HEK293 (cell line): ENCODE measurements at regions not wholly inside any gene's neighbourhood (a gene's known extent, or its start where the extent isn't known, plus 50 kb on each side); places are given as distances from the start of the nearest gene placed in this dataset.

Experiments used
- CTCF ChIA-PET: fragments of 350-600 bp; formaldehyde crosslinking; extraction: SDS; loops from one replicate; lab custom pipeline; 2021; ENCODE audit warnings: antibody characterized with exemption; lab: Yijun Ruan, JAX
- POLR2A ChIA-PET: fragments of 300-600 bp; formaldehyde crosslinking; extraction: SDS; loops from one replicate; lab custom pipeline; 2020; ENCODE audit warnings: antibody characterized with exemption, inconsistent platforms; lab: Yijun Ruan, JAX
- H3K27ac ChIP-seq: fragments of 200-500 bp; sonication (Bioruptor generic); 2 replicates; pipeline ENCODE4 v1.5.1; 2014; ENCODE audit warnings: low read depth, low read length, control low read depth, inconsistent platforms; ENCODE audit errors: extremely low read depth
- H3K36me3 ChIP-seq, 2 experiments: fragments of 200-500 bp in 1 of 2; sonication (Bioruptor generic) in 1 of 2; 1 replicate in 1 of 2; 2 replicates in 1 of 2; pipeline ENCODE4 v1.5.1; 2014 to 2017; ENCODE audit warnings: inconsistent platforms in 2 of 2, low read length in 2 of 2; ENCODE audit not compliant: control insufficient read depth in 2 of 2, insufficient read depth in 1 of 2
- H3K4me1 ChIP-seq: fragments of 200-500 bp; sonication (Bioruptor generic); 2 replicates; pipeline ENCODE4 v1.5.1; 2014; ENCODE audit warnings: mild to moderate bottlenecking, low read length, inconsistent platforms; ENCODE audit not compliant: control insufficient read depth, insufficient read depth
- H3K4me3 ChIP-seq: 2 replicates; pipeline ENCODE4 v1.5.1; 2011; ENCODE audit warnings: low read depth, mild to moderate bottlenecking, control low read depth, low read length, moderate library complexity
- H3K9me3 ChIP-seq: fragments of 200-500 bp; sonication (Bioruptor generic); 2 replicates; pipeline ENCODE4 v1.5.1; 2014; ENCODE audit warnings: low read depth, low read length, inconsistent platforms; ENCODE audit not compliant: control insufficient read depth, insufficient read depth
- AEBP2 ChIP-seq: fragments of 450-650 bp; formaldehyde crosslinking; IDR thresholded peaks from 2 replicates; pipeline ENCODE4 v1.5.1; 2016; ENCODE audit warnings: missing biosample characterization, missing genetic modification characterization, borderline replicate concordance
- FEZF1 ChIP-seq: fragments of 450-650 bp; formaldehyde crosslinking; IDR thresholded peaks from 2 replicates; pipeline ENCODE4 v1.5.1; 2016; ENCODE audit warnings: missing biosample characterization, missing genetic modification characterization
- KLF16 ChIP-seq: fragments of 450-650 bp; formaldehyde crosslinking; IDR thresholded peaks from 2 replicates; pipeline ENCODE4 v1.5.1; 2017; ENCODE audit warnings: missing biosample characterization, missing genetic modification characterization
- KLF7 ChIP-seq: fragments of 450-650 bp; formaldehyde crosslinking; IDR thresholded peaks from 2 replicates; pipeline ENCODE4 v1.5.1; 2016; ENCODE audit warnings: missing biosample characterization, missing genetic modification characterization, borderline replicate concordance
- SP3 ChIP-seq: fragments of 450-650 bp; formaldehyde crosslinking; IDR thresholded peaks from 2 replicates; pipeline ENCODE4 v1.5.1; 2016; ENCODE audit warnings: missing biosample characterization, missing genetic modification characterization
- ZBTB26 ChIP-seq: fragments of 450-650 bp; formaldehyde crosslinking; optimal IDR thresholded peaks from 2 replicates; pipeline ENCODE3; 2016; ENCODE audit warnings: missing biosample characterization, mild to moderate bottlenecking, missing genetic modification characterization
- ZFP69B ChIP-seq: fragments of 450-650 bp; formaldehyde crosslinking; IDR thresholded peaks from 2 replicates; pipeline ENCODE4 v1.5.1; 2016; ENCODE audit warnings: missing biosample characterization, missing genetic modification characterization
- ZNF202 ChIP-seq: fragments of 450-650 bp; formaldehyde crosslinking; IDR thresholded peaks from 2 replicates; pipeline ENCODE4 v1.5.1; 2016; ENCODE audit warnings: missing biosample characterization, missing genetic modification characterization, borderline replicate concordance
- ZNF239 ChIP-seq: fragments of 450-650 bp; formaldehyde crosslinking; IDR thresholded peaks from 2 replicates; pipeline ENCODE4 v1.5.1; 2016; ENCODE audit warnings: missing biosample characterization, missing genetic modification characterization
- ZNF248 ChIP-seq: fragments of 450-650 bp; formaldehyde crosslinking; IDR thresholded peaks from 2 replicates; pipeline ENCODE4 v1.5.1; 2017; ENCODE audit warnings: missing biosample characterization, missing genetic modification characterization
- ZNF26 ChIP-seq: fragments of 450-650 bp; formaldehyde crosslinking; IDR thresholded peaks from 2 replicates; pipeline ENCODE4 v1.5.1; 2016; ENCODE audit warnings: missing biosample characterization, missing genetic modification characterization
- ZNF280D ChIP-seq: fragments of 450-650 bp; formaldehyde crosslinking; IDR thresholded peaks from 2 replicates; pipeline ENCODE4 v1.5.1; 2016; ENCODE audit warnings: missing biosample characterization, missing genetic modification characterization
- ZNF391 ChIP-seq: fragments of 450-650 bp; formaldehyde crosslinking; IDR thresholded peaks from 2 replicates; pipeline ENCODE4 v1.5.1; 2016; ENCODE audit warnings: low read depth, missing biosample characterization, missing genetic modification characterization, borderline replicate concordance
- ZNF48 ChIP-seq: fragments of 450-650 bp; formaldehyde crosslinking; IDR thresholded peaks from 2 replicates; pipeline ENCODE4 v1.5.1; 2016; ENCODE audit warnings: missing biosample characterization, missing genetic modification characterization
- ZNF488 ChIP-seq: fragments of 450-650 bp; formaldehyde crosslinking; IDR thresholded peaks from 2 replicates; pipeline ENCODE4 v1.5.1; 2016; ENCODE audit warnings: missing biosample characterization, missing genetic modification characterization
- ZNF501 ChIP-seq: fragments of 450-650 bp; formaldehyde crosslinking; IDR thresholded peaks from 2 replicates; pipeline ENCODE4 v1.5.1; 2016; ENCODE audit warnings: missing biosample characterization, missing genetic modification characterization
- ZNF544 ChIP-seq: fragments of 450-650 bp; formaldehyde crosslinking; IDR thresholded peaks from 2 replicates; pipeline ENCODE4 v1.5.0; 2017; ENCODE audit warnings: missing biosample characterization, missing genetic modification characterization
- ZNF704 ChIP-seq: fragments of 450-650 bp; formaldehyde crosslinking; IDR thresholded peaks from 2 replicates; pipeline ENCODE4 v1.5.1; 2016; ENCODE audit warnings: missing biosample characterization, missing genetic modification characterization
- ZNF747 ChIP-seq: fragments of 450-650 bp; formaldehyde crosslinking; IDR thresholded peaks from 2 replicates; pipeline ENCODE4 v1.5.1; 2016; ENCODE audit warnings: missing biosample characterization, missing genetic modification characterization
- ZSCAN18 ChIP-seq: fragments of 450-650 bp; formaldehyde crosslinking; IDR thresholded peaks from 2 replicates; pipeline ENCODE4 v1.5.1; 2016; ENCODE audit warnings: missing biosample characterization, missing genetic modification characterization
- TF ChIP-seq, protein P1 (sequence below): fragments of 450-650 bp; IDR thresholded peaks from 2 replicates; pipeline ENCODE4 v1.5.1; 2018; ENCODE audit warnings: missing biosample characterization, missing genetic modification characterization

DNA sequence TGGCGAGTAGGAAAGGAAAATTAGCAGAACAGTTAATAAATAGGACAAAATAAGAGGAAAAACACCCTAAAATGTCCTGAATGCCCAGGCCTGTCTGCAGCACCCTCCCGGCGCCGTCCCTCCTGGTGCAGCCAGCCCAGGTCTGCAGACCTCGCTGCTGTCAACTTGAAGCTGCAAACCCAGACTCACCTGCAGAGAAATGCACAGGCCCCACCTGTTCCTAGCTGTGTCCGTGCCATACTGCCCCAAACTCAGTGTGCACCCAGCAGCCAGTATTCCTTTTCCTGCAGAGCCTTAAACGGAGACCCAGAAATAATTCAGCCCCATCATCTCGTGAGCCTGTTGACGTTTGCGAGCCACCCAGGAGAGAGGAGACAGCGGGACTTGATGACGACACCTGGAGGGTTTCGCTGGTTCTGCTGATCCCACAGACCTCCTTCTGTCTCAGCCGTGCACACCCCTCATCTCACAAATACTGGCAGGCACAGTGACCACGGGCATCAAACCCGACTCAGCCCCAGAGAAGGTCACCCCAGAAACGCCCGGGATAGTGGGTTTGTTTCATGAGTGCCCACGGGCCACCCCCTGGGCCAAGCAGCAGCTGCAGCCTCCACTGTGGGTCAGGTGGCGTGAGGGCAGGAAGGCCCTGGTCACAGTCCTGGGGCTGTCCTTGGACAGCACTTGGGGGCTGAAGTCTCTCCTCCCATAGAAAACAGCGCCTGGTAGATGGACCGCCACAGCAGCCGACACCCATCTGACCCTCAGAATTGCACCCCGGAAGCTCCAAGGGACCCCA is 239.5 kb upstream of the SALL3 start (continued):
- no peak for TF ChIP-seq ZNF202 (tag by site-specific recombination)
- no peak for TF ChIP-seq ZFP69B (tag by site-specific recombination)
- TF ChIP-seq ZBTB26 (tag by site-specific recombination) = no peak
- TF ChIP-seq AEBP2 (tag by site-specific recombination) = no peak

GRCh38 chr18:78740876-78741275 is 238.7 kb upstream of the SALL3 start:
- no peaks in the 10 kb centered on the region for H3K4me1 ChIP-seq
- no peaks in the 10 kb centered on the region for H3K36me3 ChIP-seq
- no peaks in the 10 kb centered on the region for H3K9me3 ChIP-seq
- CTCF ChIA-PET = no interaction called here
- H3K4me3 ChIP-seq = no peak overlapping the region
- no peak overlapping the region for H3K27ac ChIP-seq
- POLR2A ChIA-PET = no interaction called here
- TF ChIP-seq KLF16 (tag by site-specific recombination) (no peak), ZNF248 (no peak), ZNF704 (no peak), ZNF280D (tag by site-specific recombination) (no peak), KLF7 (no peak), ZNF48 (no peak), ZNF488 (tag by site-specific recombination) (no peak), ZNF391 (tag by site-specific recombination) (no peak), FEZF1 (no peak), ZSCAN18 (tag by site-specific recombination) (no peak), ZNF501 (tag by site-specific recombination) (no peak), ZNF239 (tag by site-specific recombination) (no peak), SP3 (tag by site-specific recombination) (no peak), ZNF747 (tag by site-specific recombination) (no peak), ZNF544 (no peak), ZNF26 (no peak)
- TF ChIP-seq, protein P1, sequence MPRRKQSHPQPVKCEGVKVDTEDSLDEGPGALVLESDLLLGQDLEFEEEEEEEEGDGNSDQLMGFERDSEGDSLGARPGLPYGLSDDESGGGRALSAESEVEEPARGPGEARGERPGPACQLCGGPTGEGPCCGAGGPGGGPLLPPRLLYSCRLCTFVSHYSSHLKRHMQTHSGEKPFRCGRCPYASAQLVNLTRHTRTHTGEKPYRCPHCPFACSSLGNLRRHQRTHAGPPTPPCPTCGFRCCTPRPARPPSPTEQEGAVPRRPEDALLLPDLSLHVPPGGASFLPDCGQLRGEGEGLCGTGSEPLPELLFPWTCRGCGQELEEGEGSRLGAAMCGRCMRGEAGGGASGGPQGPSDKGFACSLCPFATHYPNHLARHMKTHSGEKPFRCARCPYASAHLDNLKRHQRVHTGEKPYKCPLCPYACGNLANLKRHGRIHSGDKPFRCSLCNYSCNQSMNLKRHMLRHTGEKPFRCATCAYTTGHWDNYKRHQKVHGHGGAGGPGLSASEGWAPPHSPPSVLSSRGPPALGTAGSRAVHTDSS (tag by site-specific recombination) = no peak
